T-cell (primary cell): ENCODE measurements at regions not wholly inside any gene's neighbourhood (a gene's known extent, or its start where the extent isn't known, plus 50 kb on each side); places are given as distances from the start of the nearest gene placed in this dataset.
A peak's percentile ranks its signal among the peaks of the same experiment; 100 is the strongest.

Source experiments
- ATAC-seq, 4 experiments: fragments of 200-7000 bp in 3 of 4; fragments of 150-1000 bp in 1 of 4; cut with Tn5 transposase; replicated peaks in 1 of 4; 1 replicate in 3 of 4; 2 replicates in 1 of 4; pipeline ENCODE4 v1.10.0; 2021; ENCODE audit warnings: moderate library complexity in 3 of 4, mild to moderate bottlenecking in 2 of 4, moderate number of reproducible peaks in 1 of 4
- CTCF ChIA-PET, 2 donors: fragments of 300-600 bp; sonication (Branson Sonifier 250); formaldehyde crosslinking; loops; one replicate each; lab custom pipeline; 2022; ENCODE audit warnings: antibody characterized with exemption in 2 of 2; lab: Charles Lee
- POLR2A ChIA-PET, 2 donors: fragments of 300-600 bp; sonication (Branson Sonifier 250); formaldehyde crosslinking; loops; one replicate each; lab custom pipeline; 2022; ENCODE audit warnings: antibody characterized with exemption in 2 of 2; lab: Charles Lee
- DNase-seq, 35 experiments: peaks; one replicate each; pipeline versions ENCODE4 v3.0.0 to v3.0.0-alpha.2; 2013 to 2023
- H3K27ac ChIP-seq: one replicate; pipeline ENCODE4 v1.5.1; 2013; ENCODE audit warnings: low read length
- H3K27me3 ChIP-seq, 2 experiments: replicated peaks in 1 of 2; 1 replicate in 1 of 2; 2 replicates in 1 of 2; pipeline versions ENCODE4 v1.6.1 to v1.7.0; 2013; ENCODE audit warnings: low read length in 1 of 2, mixed read lengths in 1 of 2; ENCODE audit not compliant: control insufficient read depth in 2 of 2, insufficient read depth in 2 of 2; ENCODE audit errors: extremely low read depth in 1 of 2
- H3K36me3 ChIP-seq, 2 donors: 1 replicate in 1 of 2; 2 replicates in 1 of 2; pipeline versions ENCODE4 v1.6.1 to v1.7.0; 2013; ENCODE audit warnings: low read length in 1 of 2; ENCODE audit not compliant: control insufficient read depth in 2 of 2, insufficient read depth in 1 of 2; ENCODE audit errors: extremely low read depth in 1 of 2
- H3K4me1 ChIP-seq, 2 experiments: 1 replicate in 1 of 2; 2 replicates in 1 of 2; pipeline versions ENCODE4 v1.6.1 to v1.7.0; 2013; ENCODE audit warnings: low read length in 2 of 2, mixed read lengths in 1 of 2; ENCODE audit not compliant: insufficient read depth in 2 of 2, control insufficient read depth in 1 of 2; ENCODE audit errors: extremely low read depth in 1 of 2
- H3K4me3 ChIP-seq, 2 donors: 1 replicate in 1 of 2; 2 replicates in 1 of 2; pipeline versions ENCODE4 v1.5.1 to v1.7.0; 2013; ENCODE audit warnings: mild to moderate bottlenecking in 2 of 2, low read length in 1 of 2, moderate library complexity in 1 of 2; ENCODE audit not compliant: control insufficient read depth in 1 of 2; ENCODE audit errors: extremely low read depth in 1 of 2
- H3K9me3 ChIP-seq: 2 replicates; pipeline ENCODE4 v1.7.0; 2013
- H3K27ac Mint-ChIP-seq, 2 donors: one replicate each; pipeline ENCODE4 v1.8.0; 2020 to 2021; ENCODE audit warnings: mild to moderate bottlenecking in 2 of 2, mixed read lengths in 2 of 2
- H3K27me3 Mint-ChIP-seq, 2 donors: one replicate each; pipeline ENCODE4 v1.8.0; 2021 to 2022; ENCODE audit warnings: mixed read lengths in 2 of 2
- H3K36me3 Mint-ChIP-seq: one replicate; pipeline ENCODE4 v1.8.0; 2021; ENCODE audit warnings: mixed read lengths
- H3K4me1 Mint-ChIP-seq, 3 donors: one replicate each; pipeline ENCODE4 v1.8.0; 2020 to 2022; ENCODE audit warnings: mixed read lengths in 3 of 3, mild to moderate bottlenecking in 1 of 3
- H3K4me3 Mint-ChIP-seq, 3 donors: one replicate each; pipeline ENCODE4 v1.8.0; 2020 to 2022; ENCODE audit warnings: mild to moderate bottlenecking in 3 of 3, mixed read lengths in 3 of 3, moderate library complexity in 3 of 3
- H3K9me3 Mint-ChIP-seq, 3 donors: one replicate each; pipeline ENCODE4 v1.8.0; 2020 to 2022; ENCODE audit warnings: mixed read lengths in 3 of 3
- WGBS: methylation state at CpG from one replicate; pipeline ENCODE4 v1.1.5; 2013; ENCODE audit warnings: missing lambda C conversion rate; ENCODE audit not compliant: insufficient coverage; 5-methylcytosine and 5-hydroxymethylcytosine counted together

- H3K27ac ChIP-seq: no peak overlapping the region
- Mint-ChIP-seq H3K27me3 (peaks cover 0 to 4% of the 10 kb centered on the region in 2 donors), H3K4me3 (no peak overlapping the region), H3K9me3 (no peaks in the 10 kb centered on the region), H3K4me1 (peaks cover 0 to 6% (median 6%) of the 10 kb centered on the region in 3 donors), H3K36me3 (no peaks in the 10 kb centered on the region), H3K27ac (no peak overlapping the region)
- DNase-seq (no peak), ATAC-seq (no peak)
- peaks cover 0 to 10% of the 10 kb centered on the region in 2 experiments for H3K4me1 ChIP-seq
- H3K4me3 ChIP-seq: no peak overlapping the region
- POLR2A ChIA-PET: no interaction called here
- H3K27me3 ChIP-seq: peaks cover 0 to 8% of the 10 kb centered on the region in 2 experiments
- no peaks in the 10 kb centered on the region for H3K36me3 ChIP-seq
- no peaks in the 10 kb centered on the region for H3K9me3 ChIP-seq
- CTCF ChIA-PET: no interaction called here
- WGBS: 85% methylated on average over 3 of the region's 4 CpGs
These were observed 882.3 kb upstream of the SEMA6A start for GRCh38 chr5:117456866-117457470.

- POLR2A ChIA-PET: no interaction called here
- Mint-ChIP-seq H3K9me3 (no peaks in the 10 kb centered on the region), H3K27me3 (peaks cover 0 to 4% of the 10 kb centered on the region in 2 donors), H3K36me3 (no peaks in the 10 kb centered on the region), H3K4me1 (peaks cover 0 to 6% (median 6%) of the 10 kb centered on the region in 3 donors), H3K4me3 (peak overlapping the region; percentile 52 to 60 (median 59)), H3K27ac (no peak overlapping the region)
- Histone ChIP-seq H3K9me3 (no peaks in the 10 kb centered on the region), H3K27ac (no peak overlapping the region), H3K4me1 (peaks cover 0 to 10% of the 10 kb centered on the region in 2 experiments), H3K27me3 (peaks cover 0 to 8% of the 10 kb centered on the region in 2 experiments), H3K4me3 (peak overlapping the region; percentile 30 to 52), H3K36me3 (no peaks in the 10 kb centered on the region)
- CTCF ChIA-PET: interaction anchor here (0.5 to 1.2 kb wide), 5 partner anchors 11 to 1500 kb away, joined by 3 to 9 read pairs (median 4); no protein-coding TSS in a partner anchor
- 38% methylated on average over 16 of the region's 21 CpGs for WGBS
- DNase-seq (peak in 1 of 35 experiments; percentile 0), ATAC-seq (peak in 2 of 4 experiments; percentile 27 to 35)
These were observed 880.9 kb upstream of the SEMA6A start for GRCh38 chr5:117455236-117456233.

GRCh38 chr5:117454716-117455212 lies 880.1 kb upstream of the SEMA6A start:
- peaks cover 0 to 8% of the 10 kb centered on the region in 2 experiments for H3K27me3 ChIP-seq
- Mint-ChIP-seq H3K9me3 (no peaks in the 10 kb centered on the region), H3K4me1 (peaks cover 0 to 6% (median 6%) of the 10 kb centered on the region in 3 donors), H3K27ac (no peak overlapping the region), H3K4me3 (peak overlapping the region; percentile 52 to 60 (median 59)), H3K27me3 (peaks cover 0 to 4% of the 10 kb centered on the region in 2 donors), H3K36me3 (no peaks in the 10 kb centered on the region)
- H3K4me1 ChIP-seq: peaks cover 0 to 10% of the 10 kb centered on the region in 2 experiments
- H3K9me3 ChIP-seq: no peaks in the 10 kb centered on the region
- H3K4me3 ChIP-seq: peak overlapping the region; percentile 30 to 52
- no peak overlapping the region for H3K27ac ChIP-seq
- DNase-seq (peak in 27 of 35 experiments; percentile 2 to 54 (median 16)), ATAC-seq (peak; percentile 51 to 67 (median 58))
- CTCF ChIA-PET: interaction anchor here (0.5 to 1.2 kb wide), 5 partner anchors 11 to 1501 kb away, joined by 3 to 9 read pairs (median 4); no protein-coding TSS in a partner anchor
- POLR2A ChIA-PET: no interaction called here
- 13% methylated on average over 10 of the region's 13 CpGs for WGBS
- H3K36me3 ChIP-seq: no peaks in the 10 kb centered on the region

GRCh38 chr5:117436846-117437245 lies 862.2 kb upstream of the SEMA6A start:
- ATAC-seq (no peak), DNase-seq (no peak)
- Mint-ChIP-seq H3K27me3 (no peaks in the 10 kb centered on the region), H3K9me3 (peaks cover 0 to 2% (median 0%) of the 10 kb centered on the region in 3 donors), H3K27ac (no peak overlapping the region), H3K36me3 (no peaks in the 10 kb centered on the region), H3K4me1 (no peaks in the 10 kb centered on the region), H3K4me3 (no peak overlapping the region)
- WGBS: no CpG with 5 or more reads among the region's 4 CpGs
- no peaks in the 10 kb centered on the region for H3K36me3 ChIP-seq
- no peak overlapping the region for H3K4me3 ChIP-seq
- ChIA-PET CTCF (no interaction called here), POLR2A (no interaction called here)
- no peaks in the 10 kb centered on the region for H3K27me3 ChIP-seq
- no peak overlapping the region for H3K27ac ChIP-seq
- H3K9me3 ChIP-seq: no peaks in the 10 kb centered on the region
- no peaks in the 10 kb centered on the region for H3K4me1 ChIP-seq

GRCh38 chr5:117435203-117435602 lies 860.6 kb upstream of the SEMA6A start:
- Mint-ChIP-seq H3K4me1 (no peaks in the 10 kb centered on the region), H3K4me3 (no peak overlapping the region), H3K36me3 (no peaks in the 10 kb centered on the region), H3K27me3 (no peaks in the 10 kb centered on the region), H3K27ac (no peak overlapping the region), H3K9me3 (peaks cover 0 to 2% (median 0%) of the 10 kb centered on the region in 3 donors)
- no peaks in the 10 kb centered on the region for H3K27me3 ChIP-seq
- no peak overlapping the region for H3K27ac ChIP-seq
- no peaks in the 10 kb centered on the region for H3K4me1 ChIP-seq
- H3K36me3 ChIP-seq: no peaks in the 10 kb centered on the region
- no peaks in the 10 kb centered on the region for H3K9me3 ChIP-seq
- ChIA-PET POLR2A (no interaction called here), CTCF (no interaction called here)
- ATAC-seq (no peak), DNase-seq (no peak)
- WGBS: no CpG with 5 or more reads among the region's 2 CpGs
- H3K4me3 ChIP-seq: no peak overlapping the region

- Histone ChIP-seq H3K4me3 (no peak overlapping the region), H3K36me3 (no peaks in the 10 kb centered on the region), H3K27me3 (no peaks in the 10 kb centered on the region), H3K4me1 (no peaks in the 10 kb centered on the region), H3K9me3 (no peaks in the 10 kb centered on the region), H3K27ac (no peak overlapping the region)
- DNase-seq (no peak), ATAC-seq (no peak)
- Mint-ChIP-seq H3K9me3 (peaks cover 0 to 2% (median 0%) of the 10 kb centered on the region in 3 donors), H3K27me3 (no peaks in the 10 kb centered on the region), H3K4me1 (no peaks in the 10 kb centered on the region), H3K27ac (no peak overlapping the region), H3K36me3 (no peaks in the 10 kb centered on the region), H3K4me3 (no peak overlapping the region)
- ChIA-PET CTCF (no interaction called here), POLR2A (no interaction called here)
These were observed 859.6 kb upstream of the SEMA6A start for GRCh38 chr5:117434254-117434653.
